ENCODE measurements at regions not wholly inside any gene's neighbourhood (a gene's known extent, or its start where the extent isn't known, plus 50 kb on each side); places are given as distances from the start of the nearest gene placed in this dataset.
"Not testable (repeated sequence)": the region's sequence is repeated elsewhere in the genome, so short reads cannot be mapped to it uniquely, and the experiment has no call there.

GRCh38 chr1:30218438-30218837 is 504.9 kb downstream of the MATN1 start:
- H3K36me3 ChIP-seq (ENCODE audit: insufficient read depth, low read length) = no peaks in the 10 kb centered on the region
- no peak overlapping the region for H3K9ac ChIP-seq (ENCODE audit: low read length)
- no peak overlapping the region for H3K4me3 ChIP-seq (ENCODE audit: low read depth in 1 of 2, low read length in 2 of 2)
- no peaks in the 10 kb centered on the region for H3K9me3 ChIP-seq (ENCODE audit: low read length)
- no peaks in the 10 kb centered on the region for H3K4me1 ChIP-seq (ENCODE audit: insufficient read depth, low read length)
- no peaks in the 10 kb centered on the region for H3K27me3 ChIP-seq (ENCODE audit: control insufficient read depth in 1 of 2, insufficient read depth in 2 of 2, low read length in 2 of 2)
- H3K27ac ChIP-seq (ENCODE audit: low read depth, low read length) = no peak overlapping the region

GRCh38 chr1:30216602-30217001 is 506.8 kb downstream of the MATN1 start:
- no peak overlapping the region for H3K27ac ChIP-seq (ENCODE audit: low read depth, low read length)
- no peaks in the 10 kb centered on the region for H3K36me3 ChIP-seq (ENCODE audit: insufficient read depth, low read length)
- no peak overlapping the region for H3K9ac ChIP-seq (ENCODE audit: low read length)
- no peaks in the 10 kb centered on the region for H3K27me3 ChIP-seq (ENCODE audit: control insufficient read depth in 1 of 2, insufficient read depth in 2 of 2, low read length in 2 of 2)
- no peaks in the 10 kb centered on the region for H3K9me3 ChIP-seq (ENCODE audit: low read length)
- H3K4me3 ChIP-seq (ENCODE audit: low read depth in 1 of 2, low read length in 2 of 2) = no peak overlapping the region
- no peaks in the 10 kb centered on the region for H3K4me1 ChIP-seq (ENCODE audit: insufficient read depth, low read length)

GRCh38 chr1:30213936-30214335 is 509.4 kb downstream of the MATN1 start:
- H3K4me1 ChIP-seq (ENCODE audit: insufficient read depth, low read length) = no peaks in the 10 kb centered on the region
- no peaks in the 10 kb centered on the region for H3K36me3 ChIP-seq (ENCODE audit: insufficient read depth, low read length)
- H3K9me3 ChIP-seq (ENCODE audit: low read length) = no peaks in the 10 kb centered on the region
- H3K9ac ChIP-seq (ENCODE audit: low read length) = no peak overlapping the region
- H3K27ac ChIP-seq (ENCODE audit: low read depth, low read length) = no peak overlapping the region
- H3K4me3 ChIP-seq (ENCODE audit: low read depth in 1 of 2, low read length in 2 of 2) = no peak overlapping the region
- no peaks in the 10 kb centered on the region for H3K27me3 ChIP-seq (ENCODE audit: control insufficient read depth in 1 of 2, insufficient read depth in 2 of 2, low read length in 2 of 2)

- H3K9me3 ChIP-seq (ENCODE audit: low read length); H3K4me1 ChIP-seq (ENCODE audit: insufficient read depth, low read length); H3K4me3 ChIP-seq (ENCODE audit: low read depth in 1 of 2, low read length in 2 of 2); H3K27ac ChIP-seq (ENCODE audit: low read depth, low read length); H3K27me3 ChIP-seq (ENCODE audit: control insufficient read depth in 1 of 2, insufficient read depth in 2 of 2, low read length in 2 of 2); H3K9ac ChIP-seq (ENCODE audit: low read length); H3K36me3 ChIP-seq (ENCODE audit: insufficient read depth, low read length): not testable (repeated sequence)
These were observed 515.4 kb downstream of the MATN1 start for GRCh38 chr1:30207962-30208361.

- not testable (repeated sequence) for H3K9ac ChIP-seq (ENCODE audit: low read length); H3K27me3 ChIP-seq (ENCODE audit: control insufficient read depth in 1 of 2, insufficient read depth in 2 of 2, low read length in 2 of 2); H3K36me3 ChIP-seq (ENCODE audit: insufficient read depth, low read length); H3K9me3 ChIP-seq (ENCODE audit: low read length); H3K4me1 ChIP-seq (ENCODE audit: insufficient read depth, low read length); H3K4me3 ChIP-seq (ENCODE audit: low read depth in 1 of 2, low read length in 2 of 2); H3K27ac ChIP-seq (ENCODE audit: low read depth, low read length)
These were observed 516.8 kb downstream of the MATN1 start for GRCh38 chr1:30206631-30207030.

GRCh38 chr1:30204916-30205315 is 518.5 kb downstream of the MATN1 start:
- not testable (repeated sequence) for H3K9ac ChIP-seq (ENCODE audit: low read length); H3K36me3 ChIP-seq (ENCODE audit: insufficient read depth, low read length); H3K9me3 ChIP-seq (ENCODE audit: low read length); H3K27ac ChIP-seq (ENCODE audit: low read depth, low read length); H3K4me1 ChIP-seq (ENCODE audit: insufficient read depth, low read length); H3K4me3 ChIP-seq (ENCODE audit: low read depth in 1 of 2, low read length in 2 of 2); H3K27me3 ChIP-seq (ENCODE audit: control insufficient read depth in 1 of 2, insufficient read depth in 2 of 2, low read length in 2 of 2)

GRCh38 chr1:30201015-30201414 is 522.4 kb downstream of the MATN1 start:
- no peaks in the 10 kb centered on the region for H3K27me3 ChIP-seq (ENCODE audit: control insufficient read depth in 1 of 2, insufficient read depth in 2 of 2, low read length in 2 of 2)
- H3K36me3 ChIP-seq (ENCODE audit: insufficient read depth, low read length) = no peaks in the 10 kb centered on the region
- no peak overlapping the region for H3K27ac ChIP-seq (ENCODE audit: low read depth, low read length)
- no peaks in the 10 kb centered on the region for H3K9me3 ChIP-seq (ENCODE audit: low read length)
- no peak overlapping the region for H3K4me3 ChIP-seq (ENCODE audit: low read depth in 1 of 2, low read length in 2 of 2)
- no peak overlapping the region for H3K9ac ChIP-seq (ENCODE audit: low read length)
- H3K4me1 ChIP-seq (ENCODE audit: insufficient read depth, low read length) = peaks cover 5% of the 10 kb centered on the region

- H3K9me3 ChIP-seq (ENCODE audit: low read length) = no peaks in the 10 kb centered on the region
- H3K4me3 ChIP-seq (ENCODE audit: low read depth in 1 of 2, low read length in 2 of 2) = no peak overlapping the region
- H3K27ac ChIP-seq (ENCODE audit: low read depth, low read length) = no peak overlapping the region
- H3K27me3 ChIP-seq (ENCODE audit: control insufficient read depth in 1 of 2, insufficient read depth in 2 of 2, low read length in 2 of 2) = no peaks in the 10 kb centered on the region
- H3K4me1 ChIP-seq (ENCODE audit: insufficient read depth, low read length) = peaks cover 5% of the 10 kb centered on the region
- H3K9ac ChIP-seq (ENCODE audit: low read length) = no peak overlapping the region
- no peaks in the 10 kb centered on the region for H3K36me3 ChIP-seq (ENCODE audit: insufficient read depth, low read length)
These were observed 523.2 kb downstream of the MATN1 start for GRCh38 chr1:30200161-30200560.

- Histone ChIP-seq H3K27ac (ENCODE audit: low read depth, low read length) (no peak overlapping the region), H3K36me3 (ENCODE audit: insufficient read depth, low read length) (no peaks in the 10 kb centered on the region), H3K9ac (ENCODE audit: low read length) (no peak overlapping the region), H3K4me3 (ENCODE audit: low read depth in 1 of 2, low read length in 2 of 2) (no peak overlapping the region), H3K4me1 (ENCODE audit: insufficient read depth, low read length) (peaks cover 5% of the 10 kb centered on the region), H3K9me3 (ENCODE audit: low read length) (no peaks in the 10 kb centered on the region), H3K27me3 (ENCODE audit: control insufficient read depth in 1 of 2, insufficient read depth in 2 of 2, low read length in 2 of 2) (no peaks in the 10 kb centered on the region)
These were observed 523.8 kb downstream of the MATN1 start for GRCh38 chr1:30199563-30199962.

- H3K27ac ChIP-seq (ENCODE audit: low read depth, low read length) = no peak overlapping the region
- no peak overlapping the region for H3K4me3 ChIP-seq (ENCODE audit: low read depth in 1 of 2, low read length in 2 of 2)
- no peaks in the 10 kb centered on the region for H3K27me3 ChIP-seq (ENCODE audit: control insufficient read depth in 1 of 2, insufficient read depth in 2 of 2, low read length in 2 of 2)
- H3K9ac ChIP-seq (ENCODE audit: low read length) = no peak overlapping the region
- no peaks in the 10 kb centered on the region for H3K9me3 ChIP-seq (ENCODE audit: low read length)
- peaks cover 5% of the 10 kb centered on the region for H3K4me1 ChIP-seq (ENCODE audit: insufficient read depth, low read length)
- H3K36me3 ChIP-seq (ENCODE audit: insufficient read depth, low read length) = no peaks in the 10 kb centered on the region
These were observed 524.5 kb downstream of the MATN1 start for GRCh38 chr1:30198795-30199403.

- Histone ChIP-seq H3K36me3 (ENCODE audit: insufficient read depth, low read length) (no peaks in the 10 kb centered on the region), H3K27ac (ENCODE audit: low read depth, low read length) (no peak overlapping the region), H3K4me3 (ENCODE audit: low read depth in 1 of 2, low read length in 2 of 2) (no peak overlapping the region), H3K27me3 (ENCODE audit: control insufficient read depth in 1 of 2, insufficient read depth in 2 of 2, low read length in 2 of 2) (no peaks in the 10 kb centered on the region), H3K4me1 (ENCODE audit: insufficient read depth, low read length) (peaks cover 5% of the 10 kb centered on the region), H3K9me3 (ENCODE audit: low read length) (no peaks in the 10 kb centered on the region), H3K9ac (ENCODE audit: low read length) (no peak overlapping the region)
These were observed 525.0 kb downstream of the MATN1 start for GRCh38 chr1:30198451-30198760.

- Histone ChIP-seq H3K9ac (ENCODE audit: low read length) (no peak overlapping the region), H3K36me3 (ENCODE audit: insufficient read depth, low read length) (no peaks in the 10 kb centered on the region), H3K27ac (ENCODE audit: low read depth, low read length) (no peak overlapping the region), H3K9me3 (ENCODE audit: low read length) (no peaks in the 10 kb centered on the region), H3K4me3 (ENCODE audit: low read depth in 1 of 2, low read length in 2 of 2) (no peak overlapping the region), H3K4me1 (ENCODE audit: insufficient read depth, low read length) (peaks cover 5% of the 10 kb centered on the region), H3K27me3 (ENCODE audit: control insufficient read depth in 1 of 2, insufficient read depth in 2 of 2, low read length in 2 of 2) (no peaks in the 10 kb centered on the region)
These were observed 525.5 kb downstream of the MATN1 start for GRCh38 chr1:30197639-30198450.

Measured in muscle layer of colon (tissue), 2 donors.